Cardiac muscle cell (in vitro differentiated cells and primary cell): ENCODE measurements at regions not wholly inside any gene's neighbourhood (a gene's known extent, or its start where the extent isn't known, plus 50 kb on each side); places are given as distances from the start of the nearest gene placed in this dataset.

Experiments
- DNase-seq, 2 donors: peaks; one replicate each; pipeline versions ENCODE4 v3.0.0 to v3.0.0-alpha.2; 2010 to 2017; ENCODE audit warnings: low read depth in 1 of 2, low spot score in 1 of 2
- H3K27ac ChIP-seq: fragments of 200-600 bp; sonication (generic); 2 replicates; pipeline ENCODE4 v1.5.1; 2016
- H3K27me3 ChIP-seq: fragments of 200-600 bp; sonication (generic); 2 replicates; pipeline ENCODE4 v1.6.0; 2016; ENCODE audit warnings: control low read depth
- H3K36me3 ChIP-seq: fragments of 200-600 bp; sonication (generic); 2 replicates; pipeline ENCODE4 v1.5.1; 2016; ENCODE audit warnings: control low read depth
- H3K4me1 ChIP-seq: fragments of 200-600 bp; sonication (generic); 2 replicates; pipeline ENCODE4 v1.8.1; 2017; ENCODE audit warnings: low read depth, mild to moderate bottlenecking, mixed run types
- H3K4me3 ChIP-seq: fragments of 200-600 bp; sonication (generic); 2 replicates; pipeline ENCODE4 v1.5.1; 2016; ENCODE audit warnings: mild to moderate bottlenecking
- H3K9me3 ChIP-seq: fragments of 200-600 bp; sonication (generic); 2 replicates; pipeline ENCODE4 v1.5.1; 2017; ENCODE audit warnings: low read depth, mild to moderate bottlenecking, control low read depth
- CTCF ChIP-seq: IDR thresholded peaks from 2 replicates; pipeline ENCODE4 v1.5.1; 2012; ENCODE audit warnings: low read depth, mild to moderate bottlenecking, low read length

- no peak for DNase-seq
- TF ChIP-seq CTCF, result no peak
- Histone ChIP-seq H3K27me3 (no peaks in the 10 kb centered on the region), H3K36me3 (no peaks in the 10 kb centered on the region), H3K27ac (no peak overlapping the region), H3K4me3 (no peak overlapping the region), H3K4me1 (peaks cover 32% of the 10 kb centered on the region), H3K9me3 (no peaks in the 10 kb centered on the region)
Observed at GRCh38 chr1:165011186-165011585, 345.3 kb downstream of the LMX1A start.

DNA sequence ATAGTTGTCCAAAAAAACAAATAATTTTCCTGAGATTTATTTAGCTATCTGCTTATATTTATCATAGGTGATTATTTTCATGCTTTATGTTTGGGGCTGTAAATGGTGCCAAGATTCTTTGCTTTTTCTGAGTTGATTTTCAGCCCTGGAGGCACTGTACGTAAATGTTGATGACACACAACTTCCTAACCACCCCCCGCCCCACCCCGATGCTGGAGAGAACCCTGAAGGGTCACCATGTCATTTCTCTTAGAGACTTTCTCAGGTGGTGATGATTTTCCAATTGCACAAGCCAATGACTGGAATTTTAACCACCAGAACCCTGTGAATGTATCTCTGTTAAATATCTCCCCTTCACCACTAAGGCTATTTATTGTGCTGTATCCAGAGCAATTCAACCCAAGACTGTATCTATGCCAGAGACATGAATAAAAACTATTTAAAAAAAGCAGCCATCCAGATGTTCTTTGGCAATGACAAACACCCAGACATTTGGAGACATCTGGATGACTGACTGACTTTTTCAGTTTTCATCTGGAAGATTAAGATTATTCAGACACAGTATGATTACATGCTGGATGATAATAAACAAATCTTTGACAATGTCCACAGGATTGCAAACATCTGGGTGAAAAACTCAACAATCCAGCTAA, 346.0 kb downstream of the LMX1A start:
- DNase-seq, result no peak
- Histone ChIP-seq H3K27ac (no peak overlapping the region), H3K9me3 (no peaks in the 10 kb centered on the region)

DNA sequence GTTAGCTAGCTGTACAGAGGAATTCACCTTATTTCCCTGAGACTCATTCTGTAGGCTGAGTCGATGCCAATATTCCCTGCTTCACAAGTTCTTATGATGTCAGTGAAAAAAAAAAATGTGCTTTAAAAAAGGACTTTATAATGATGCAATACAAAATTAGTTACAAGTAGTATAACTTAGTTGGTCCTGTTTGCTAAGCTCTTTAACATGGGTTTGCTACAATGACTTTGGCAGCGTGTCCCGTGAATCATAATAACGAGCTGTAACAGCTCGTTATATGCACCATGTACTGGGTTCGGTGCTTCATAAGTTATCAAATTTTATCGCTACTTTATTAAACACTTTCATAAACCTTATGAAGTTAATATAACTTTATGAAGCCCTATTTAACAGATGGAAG, 349.7 kb downstream of the LMX1A start:
- H3K27ac ChIP-seq, result no peak overlapping the region
- no peaks in the 10 kb centered on the region for H3K27me3 ChIP-seq
- H3K4me3 ChIP-seq, result no peak overlapping the region
- peaks cover 36% of the 10 kb centered on the region for H3K4me1 ChIP-seq
- no peaks in the 10 kb centered on the region for H3K9me3 ChIP-seq
- no peaks in the 10 kb centered on the region for H3K36me3 ChIP-seq
- no peak for TF ChIP-seq CTCF
- DNase-seq, result no peak

More for the DNA sequence above, 346.0 kb downstream of the LMX1A start:
- Histone ChIP-seq H3K27me3 (no peaks in the 10 kb centered on the region), H3K36me3 (no peaks in the 10 kb centered on the region), H3K4me1 (peaks cover 36% of the 10 kb centered on the region), H3K4me3 (no peak overlapping the region)
- no peak for TF ChIP-seq CTCF

GRCh38 chr1:164999146-164999545, 357.4 kb downstream of the LMX1A start:
- H3K27me3 ChIP-seq, result no peaks in the 10 kb centered on the region
- no peaks in the 10 kb centered on the region for H3K36me3 ChIP-seq
- no peak for DNase-seq
- H3K4me1 ChIP-seq, result peaks cover 7% of the 10 kb centered on the region
- H3K4me3 ChIP-seq, result no peak overlapping the region
- TF ChIP-seq CTCF, result no peak
- no peaks in the 10 kb centered on the region for H3K9me3 ChIP-seq
- no peak overlapping the region for H3K27ac ChIP-seq

GRCh38 chr1:164991763-164992314, 364.7 kb downstream of the LMX1A start:
- no peak overlapping the region for H3K27ac ChIP-seq
- no peaks in the 10 kb centered on the region for H3K36me3 ChIP-seq
- no peak for TF ChIP-seq CTCF
- no peak overlapping the region for H3K4me3 ChIP-seq
- DNase-seq, result no peak
- no peaks in the 10 kb centered on the region for H3K27me3 ChIP-seq
- H3K9me3 ChIP-seq, result no peaks in the 10 kb centered on the region
- H3K4me1 ChIP-seq, result no peaks in the 10 kb centered on the region
